ENCODE measurements at regions not wholly inside any gene's neighbourhood (a gene's known extent, or its start where the extent isn't known, plus 50 kb on each side); places are given as distances from the start of the nearest gene placed in this dataset.

DNA sequence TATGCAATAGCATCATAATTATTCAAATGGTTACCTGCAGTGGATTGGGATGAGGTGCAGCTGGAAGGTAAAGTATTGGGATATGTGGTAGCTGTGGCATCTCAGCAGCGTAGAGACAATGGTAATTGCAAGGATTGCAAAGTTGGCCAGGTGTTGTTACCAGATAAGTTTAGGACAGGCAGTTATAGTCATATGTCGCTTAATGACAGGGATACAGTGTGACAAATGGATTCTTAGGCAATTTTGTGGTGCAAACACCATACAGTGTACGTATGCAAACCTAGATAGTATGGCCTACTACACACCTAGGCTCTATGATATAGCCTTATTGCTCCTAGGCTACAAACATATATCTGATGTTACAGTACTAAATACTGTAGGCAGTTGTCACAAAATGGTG is 163.5 kb upstream of the LYZL2 start:
- H3K4me3 Mint-ChIP-seq, result no peak overlapping the region
- H3K27ac Mint-ChIP-seq, result no peak overlapping the region
- no peaks in the 10 kb centered on the region for H3K36me3 Mint-ChIP-seq (ENCODE audit: low read depth)
- no peaks in the 10 kb centered on the region for H3K27me3 Mint-ChIP-seq
- peaks cover 19% of the 10 kb centered on the region for H3K4me1 Mint-ChIP-seq
- no peaks in the 10 kb centered on the region for H3K9me3 Mint-ChIP-seq
- ATAC-seq (replicated peaks), result no peak

DNA sequence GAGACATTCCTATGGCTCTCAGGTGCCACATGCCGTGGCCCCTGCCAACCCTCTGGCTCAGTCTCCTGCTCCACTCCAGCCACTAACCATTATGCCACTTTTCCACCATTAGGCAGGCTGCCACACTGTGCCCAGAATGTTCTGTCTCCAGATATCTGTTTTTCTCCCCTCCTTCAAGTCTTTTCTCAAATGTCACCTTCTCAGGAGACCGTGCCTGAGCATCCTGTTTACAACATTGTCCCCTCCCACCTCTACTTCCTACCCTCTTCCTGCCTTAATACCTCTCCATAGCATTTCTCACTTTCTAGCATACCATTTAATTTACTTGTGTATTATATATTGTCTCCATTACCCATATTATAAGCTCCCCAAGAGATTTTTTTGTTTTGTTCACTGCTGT is 162.5 kb upstream of the LYZL2 start:
- Mint-ChIP-seq H3K27ac (peak overlapping the region; percentile 71), H3K9me3 (no peaks in the 10 kb centered on the region), H3K4me3 (peak overlapping the region; percentile 47), H3K4me1 (peaks cover 19% of the 10 kb centered on the region), H3K27me3 (no peaks in the 10 kb centered on the region), H3K36me3 (ENCODE audit: low read depth) (no peaks in the 10 kb centered on the region)
- ATAC-seq (replicated peaks), result peak; percentile 35

DNA sequence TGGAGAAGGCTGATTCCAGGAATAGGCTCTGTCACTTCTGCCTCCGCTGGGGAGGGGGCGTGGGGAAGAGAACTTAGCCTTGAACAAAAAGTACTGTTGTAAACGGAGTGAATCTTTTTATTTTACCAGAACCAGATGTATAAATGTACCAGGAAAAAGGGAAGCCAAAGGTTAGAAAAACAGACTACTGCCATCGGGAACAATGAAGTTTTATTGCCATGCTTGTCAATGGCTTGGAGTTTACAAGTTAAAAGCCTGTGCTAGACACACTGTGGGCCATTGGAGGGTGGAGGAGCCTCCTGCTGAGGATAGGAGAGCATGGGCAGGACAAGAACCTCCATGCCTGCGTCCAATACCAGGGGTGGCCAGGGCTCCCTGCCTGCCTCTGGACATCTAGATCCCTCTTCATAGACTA is 161.7 kb upstream of the LYZL2 start:
- Mint-ChIP-seq H3K36me3 (ENCODE audit: low read depth) (no peaks in the 10 kb centered on the region), H3K9me3 (no peaks in the 10 kb centered on the region), H3K4me1 (peaks cover 19% of the 10 kb centered on the region), H3K4me3 (peak overlapping the region; percentile 47), H3K27ac (peak overlapping the region; percentile 71), H3K27me3 (no peaks in the 10 kb centered on the region)
- ATAC-seq (replicated peaks), result no peak

DNA sequence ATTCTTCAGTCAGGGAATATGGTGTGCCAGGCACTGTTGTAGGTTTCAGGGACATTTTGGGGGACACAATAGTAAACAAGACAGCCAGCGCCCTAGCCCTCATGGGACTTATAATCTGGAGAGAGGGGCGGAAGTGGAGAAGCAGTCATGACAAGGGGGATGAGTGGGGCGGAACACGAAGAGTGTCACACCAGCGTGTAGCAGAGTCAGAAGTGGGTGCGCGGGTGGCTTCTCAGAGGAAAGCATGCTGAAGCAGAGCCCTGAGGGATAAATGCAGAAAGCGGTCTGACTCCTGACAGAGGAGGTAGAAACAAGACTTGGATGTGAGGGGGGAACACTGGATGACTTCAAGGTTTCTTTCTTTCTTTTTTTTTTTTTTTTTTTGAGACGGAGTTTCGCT is 160.3 kb upstream of the LYZL2 start:
- no peak for ATAC-seq (replicated peaks)
- Mint-ChIP-seq H3K9me3 (no peaks in the 10 kb centered on the region), H3K36me3 (ENCODE audit: low read depth) (no peaks in the 10 kb centered on the region), H3K4me1 (peaks cover 23% of the 10 kb centered on the region), H3K27me3 (no peaks in the 10 kb centered on the region), H3K4me3 (no peak overlapping the region), H3K27ac (peak overlapping the region; percentile 31)

DNA sequence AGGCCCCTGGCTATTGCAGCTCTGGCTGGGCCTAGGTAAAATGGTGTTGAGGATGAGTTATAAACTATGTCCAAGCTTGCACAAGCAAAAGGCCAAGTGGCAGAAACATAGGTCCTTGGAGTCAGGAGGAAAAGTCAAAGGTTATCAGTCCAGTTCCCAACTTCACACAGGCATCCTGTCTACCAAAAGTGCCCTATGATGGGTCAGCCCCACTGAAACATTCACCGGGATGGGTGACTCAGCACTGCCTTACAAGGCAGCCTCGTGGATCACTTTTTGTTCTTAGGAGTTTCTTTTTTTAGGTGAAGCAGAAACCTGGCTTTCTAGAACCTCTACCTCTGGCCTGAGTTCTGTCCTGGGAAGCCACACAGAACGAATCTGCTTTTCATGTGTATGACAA is 158.8 kb upstream of the LYZL2 start:
- Mint-ChIP-seq H3K27ac (no peak overlapping the region), H3K4me1 (peaks cover 31% of the 10 kb centered on the region), H3K4me3 (no peak overlapping the region), H3K36me3 (ENCODE audit: low read depth) (no peaks in the 10 kb centered on the region), H3K9me3 (no peaks in the 10 kb centered on the region), H3K27me3 (no peaks in the 10 kb centered on the region)
- ATAC-seq (replicated peaks), result peak; percentile 34

DNA sequence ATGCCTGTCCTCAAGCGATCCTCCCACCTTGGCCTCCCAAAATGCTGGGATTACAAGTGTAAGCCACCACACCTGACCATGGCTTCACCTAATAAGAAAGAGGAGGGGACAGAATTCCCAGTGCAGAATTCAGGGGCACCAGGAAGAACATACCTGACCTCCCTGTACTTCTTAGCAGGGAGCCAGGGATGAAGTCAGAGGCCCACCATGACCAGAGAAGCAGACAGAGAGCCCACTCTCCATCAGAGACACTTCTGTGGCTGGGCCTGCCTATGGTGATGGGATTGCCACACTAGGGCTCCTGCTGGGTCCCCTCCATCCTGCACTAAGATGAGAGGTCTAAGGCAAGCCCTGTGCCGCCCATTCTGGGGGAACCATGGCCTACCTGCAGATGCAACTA is 157.4 kb upstream of the LYZL2 start:
- Mint-ChIP-seq H3K4me3 (no peak overlapping the region), H3K9me3 (no peaks in the 10 kb centered on the region), H3K4me1 (peaks cover 26% of the 10 kb centered on the region), H3K27ac (no peak overlapping the region), H3K27me3 (no peaks in the 10 kb centered on the region), H3K36me3 (ENCODE audit: low read depth) (no peaks in the 10 kb centered on the region)
- ATAC-seq (replicated peaks), result no peak

DNA sequence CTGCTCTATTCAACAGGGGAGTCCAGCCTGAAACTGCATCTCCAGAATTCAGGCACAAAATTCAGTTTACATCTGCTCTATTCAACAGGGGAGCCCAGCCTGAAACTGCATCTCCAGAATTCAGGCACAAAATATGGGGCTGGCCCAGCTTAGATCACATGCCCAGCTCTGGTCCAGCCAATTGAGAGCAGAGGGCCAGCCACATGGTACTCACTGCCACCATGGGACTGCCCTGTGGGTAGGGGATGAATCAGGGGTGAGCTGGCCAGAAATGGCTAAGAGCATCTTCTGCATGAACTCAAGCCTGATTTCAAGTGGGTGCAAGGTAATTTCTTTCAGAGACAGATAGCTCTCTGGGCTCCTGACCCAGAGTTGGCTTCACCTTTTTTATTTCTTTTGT is 156.6 kb upstream of the LYZL2 start:
- no peaks in the 10 kb centered on the region for H3K27me3 Mint-ChIP-seq
- H3K4me1 Mint-ChIP-seq, result peaks cover 20% of the 10 kb centered on the region
- ATAC-seq (replicated peaks), result peak; percentile 79
- no peaks in the 10 kb centered on the region for H3K9me3 Mint-ChIP-seq
- no peak overlapping the region for H3K27ac Mint-ChIP-seq
- no peaks in the 10 kb centered on the region for H3K36me3 Mint-ChIP-seq (ENCODE audit: low read depth)
- H3K4me3 Mint-ChIP-seq, result peak overlapping the region; percentile 76

DNA sequence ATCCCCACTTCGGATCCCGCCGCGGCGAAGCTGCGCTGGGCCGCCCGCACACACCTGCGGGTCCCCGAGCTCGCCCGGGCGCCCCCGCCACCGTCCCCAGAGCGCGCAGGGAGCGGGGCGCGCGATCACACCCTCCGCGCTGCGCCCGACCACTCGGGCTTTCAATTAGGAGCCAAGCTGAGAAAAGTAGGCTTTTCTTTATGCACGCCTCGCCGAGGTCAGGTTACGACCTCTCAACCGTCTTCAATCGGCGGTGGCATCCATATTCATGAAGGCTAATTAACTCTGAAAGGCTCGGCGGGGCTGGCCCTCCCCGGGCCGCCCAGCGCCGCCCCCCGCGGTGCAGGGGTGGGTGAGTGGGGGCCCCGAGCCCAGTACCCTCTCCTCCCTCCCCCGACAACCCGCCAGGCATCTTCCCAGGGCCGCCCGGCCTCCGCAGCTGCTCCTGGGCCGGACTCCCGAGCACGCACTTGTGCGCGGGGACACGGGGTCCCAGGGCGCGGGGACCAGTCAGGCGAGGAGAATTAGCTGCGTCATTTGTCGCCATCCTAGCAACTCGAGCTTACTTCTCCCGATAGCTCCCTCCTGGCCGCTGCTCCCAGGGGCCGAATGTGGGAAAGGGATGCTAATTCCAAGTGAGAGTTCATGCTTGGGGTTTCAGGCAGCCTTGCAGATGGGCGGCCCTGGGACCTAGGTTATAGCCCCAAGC is 155.5 kb upstream of the LYZL2 start:
- Mint-ChIP-seq H3K27me3 (no peaks in the 10 kb centered on the region), H3K36me3 (ENCODE audit: low read depth) (no peaks in the 10 kb centered on the region), H3K9me3 (no peaks in the 10 kb centered on the region), H3K4me3 (peak overlapping the region; percentile 76), H3K4me1 (peaks cover 17% of the 10 kb centered on the region), H3K27ac (peak overlapping the region; percentile 53)
- ATAC-seq (replicated peaks), result no peak

DNA sequence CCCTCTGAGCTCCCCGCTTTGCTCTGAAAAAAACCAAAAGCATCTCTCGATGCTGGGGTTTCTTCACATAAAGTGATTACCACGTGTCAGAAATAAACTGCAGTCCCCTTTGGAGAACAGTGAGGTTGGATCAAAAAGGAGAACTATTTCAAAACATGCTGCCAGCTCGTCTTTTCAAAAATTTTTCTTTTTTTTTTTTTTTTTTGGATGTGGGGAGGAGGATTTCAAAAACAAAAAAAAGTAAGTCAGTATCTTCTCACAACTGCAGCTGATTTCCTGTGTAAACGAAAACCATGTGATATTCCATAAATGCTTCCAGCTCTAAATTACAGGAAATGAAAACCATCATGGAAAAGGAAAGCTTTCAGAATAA is 155.0 kb upstream of the LYZL2 start:
- no peaks in the 10 kb centered on the region for H3K9me3 Mint-ChIP-seq
- H3K4me1 Mint-ChIP-seq, result peaks cover 13% of the 10 kb centered on the region
- H3K4me3 Mint-ChIP-seq, result peak overlapping the region; percentile 76
- peak overlapping the region; percentile 53 for H3K27ac Mint-ChIP-seq
- ATAC-seq (replicated peaks), result peak; percentile 14
- no peaks in the 10 kb centered on the region for H3K36me3 Mint-ChIP-seq (ENCODE audit: low read depth)
- no peaks in the 10 kb centered on the region for H3K27me3 Mint-ChIP-seq

DNA sequence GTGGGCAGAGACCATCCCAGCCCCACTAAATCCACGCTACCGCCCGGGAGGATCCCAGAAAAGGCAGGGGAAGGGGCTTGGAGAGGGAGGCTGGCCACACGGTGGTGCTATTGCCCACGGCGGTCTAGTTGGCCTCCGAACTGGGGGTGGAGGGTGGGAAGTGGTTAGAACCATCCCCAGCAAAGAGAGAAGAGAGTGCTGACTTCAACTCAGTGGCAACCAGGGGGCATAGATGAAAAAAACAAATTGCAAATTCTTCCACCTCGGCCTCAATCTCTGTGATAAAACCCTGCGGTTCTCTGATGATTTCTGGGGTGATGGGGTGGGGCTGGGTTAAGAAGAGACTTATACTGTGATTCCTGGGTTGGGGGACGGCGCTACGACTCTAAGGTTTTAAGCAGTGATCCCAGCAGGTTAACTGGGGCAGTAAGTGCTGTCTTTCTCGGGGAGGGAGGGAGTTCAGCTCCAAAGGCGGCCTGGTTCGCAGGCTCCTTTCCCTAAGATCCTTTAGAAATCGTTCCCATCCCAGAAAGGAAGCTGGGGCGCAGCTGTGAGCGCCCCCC is 154.5 kb upstream of the LYZL2 start:
- H3K9me3 Mint-ChIP-seq, result no peaks in the 10 kb centered on the region
- H3K27me3 Mint-ChIP-seq, result peaks cover 2% of the 10 kb centered on the region
- ATAC-seq (replicated peaks), result peak; percentile 77

DNA sequence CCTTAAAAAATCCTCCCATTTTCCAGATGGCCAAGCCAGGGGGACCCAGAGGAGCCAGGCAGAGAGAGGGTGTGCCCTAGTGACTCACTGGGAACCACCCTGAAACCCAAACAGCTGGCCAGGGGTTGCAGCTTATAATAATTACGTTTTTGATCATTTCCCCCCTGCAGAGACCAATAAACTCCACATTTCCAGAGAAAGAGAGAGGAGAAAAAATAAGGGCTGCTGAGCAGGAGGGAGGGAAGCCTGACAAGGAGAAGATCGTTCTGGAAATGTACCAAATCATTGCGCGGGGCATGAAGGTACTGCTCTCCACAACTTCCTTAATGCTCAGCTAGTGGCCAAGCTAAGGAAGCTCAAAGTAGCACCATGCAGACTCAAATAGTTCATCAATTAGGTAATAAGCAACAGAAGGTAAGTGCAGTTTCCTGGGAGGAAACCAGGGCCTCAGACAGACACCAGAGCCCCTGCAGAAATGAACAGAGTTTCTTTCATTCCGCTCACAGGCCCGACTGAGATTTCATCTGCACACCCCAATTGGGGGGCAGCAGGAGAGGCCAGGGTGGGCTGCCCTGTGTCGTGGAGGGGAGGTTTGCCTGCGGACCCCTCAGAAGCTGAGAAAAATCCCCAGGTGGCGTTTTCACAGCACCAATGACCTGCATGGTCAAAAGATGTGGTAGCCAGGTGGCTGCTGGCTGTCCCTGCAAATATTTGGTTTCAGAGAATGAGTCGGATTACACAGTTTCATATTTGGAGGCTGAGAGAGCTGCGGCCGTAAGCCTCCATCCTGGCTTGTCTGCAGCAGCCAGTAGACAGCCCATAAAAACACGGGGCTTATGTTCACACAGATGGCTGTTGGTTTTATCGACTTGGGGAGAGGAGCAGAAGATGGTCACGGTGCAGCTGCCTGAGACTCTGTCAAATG is 153.2 kb upstream of the LYZL2 start:
- H3K9me3 Mint-ChIP-seq, result no peaks in the 10 kb centered on the region
- no peaks in the 10 kb centered on the region for H3K36me3 Mint-ChIP-seq (ENCODE audit: low read depth)
- H3K4me3 Mint-ChIP-seq, result peak overlapping the region; percentile 11
- H3K27ac Mint-ChIP-seq, result peak overlapping the region; percentile 26
- peak; percentile 20 for ATAC-seq (replicated peaks)
- H3K27me3 Mint-ChIP-seq, result peaks cover 6% of the 10 kb centered on the region
- H3K4me1 Mint-ChIP-seq, result peaks cover 12% of the 10 kb centered on the region

More for the DNA sequence above, 154.5 kb upstream of the LYZL2 start:
- Mint-ChIP-seq H3K27ac (peak overlapping the region; percentile 53), H3K4me3 (peak overlapping the region; percentile 76), H3K36me3 (ENCODE audit: low read depth) (no peaks in the 10 kb centered on the region), H3K4me1 (peaks cover 12% of the 10 kb centered on the region)

DNA sequence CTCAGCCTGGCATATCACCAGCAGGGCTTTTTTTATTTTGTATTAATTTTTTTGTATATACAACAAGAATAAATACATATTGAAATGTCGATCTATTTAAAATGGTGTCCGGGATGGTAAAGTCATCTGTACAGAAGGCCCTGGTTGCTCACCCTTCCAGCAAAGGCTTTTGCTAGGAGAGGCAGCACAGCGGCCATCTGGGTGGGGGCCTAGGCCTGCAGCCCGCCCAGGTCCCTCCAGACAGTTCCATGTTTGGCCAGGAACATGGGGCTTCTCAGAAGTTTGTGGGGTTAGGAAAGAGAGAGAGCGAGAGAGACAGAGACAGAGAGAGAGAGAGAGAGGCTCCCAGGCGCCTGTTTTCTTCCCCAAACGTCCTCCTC is 152.6 kb upstream of the LYZL2 start:
- H3K27me3 Mint-ChIP-seq, result peaks cover 6% of the 10 kb centered on the region
- ATAC-seq (replicated peaks), result no peak
- H3K4me1 Mint-ChIP-seq, result peaks cover 12% of the 10 kb centered on the region
- H3K27ac Mint-ChIP-seq, result peak overlapping the region; percentile 26
- no peaks in the 10 kb centered on the region for H3K9me3 Mint-ChIP-seq
- no peaks in the 10 kb centered on the region for H3K36me3 Mint-ChIP-seq (ENCODE audit: low read depth)
- H3K4me3 Mint-ChIP-seq, result peak overlapping the region; percentile 11

DNA sequence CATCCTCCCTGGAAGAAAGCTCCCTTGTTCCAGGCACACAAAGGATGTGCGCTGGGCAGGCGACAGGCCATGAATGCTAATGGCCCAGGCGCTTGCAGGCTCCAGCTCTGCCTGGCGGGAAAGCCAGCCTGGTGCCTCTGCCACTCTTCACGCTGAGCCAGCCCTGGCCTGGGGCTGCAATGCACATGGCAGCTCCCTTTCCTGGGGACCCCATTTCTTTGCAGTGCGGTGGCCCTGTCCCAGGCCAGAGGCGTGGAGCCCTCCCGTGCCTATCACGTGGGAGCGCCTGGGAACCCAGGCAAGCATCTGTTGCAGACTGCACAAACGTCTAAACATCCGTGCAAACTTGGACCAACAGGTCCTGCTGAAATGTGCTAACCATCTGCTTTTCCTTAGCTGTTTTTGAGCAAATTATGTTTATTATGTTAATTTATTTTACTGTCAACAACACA is 152.1 kb upstream of the LYZL2 start:
- peaks cover 6% of the 10 kb centered on the region for H3K27me3 Mint-ChIP-seq
- no peaks in the 10 kb centered on the region for H3K36me3 Mint-ChIP-seq (ENCODE audit: low read depth)
- H3K27ac Mint-ChIP-seq, result no peak overlapping the region
- no peak overlapping the region for H3K4me3 Mint-ChIP-seq
- peaks cover 12% of the 10 kb centered on the region for H3K4me1 Mint-ChIP-seq
- no peaks in the 10 kb centered on the region for H3K9me3 Mint-ChIP-seq
- ATAC-seq (replicated peaks), result no peak

DNA sequence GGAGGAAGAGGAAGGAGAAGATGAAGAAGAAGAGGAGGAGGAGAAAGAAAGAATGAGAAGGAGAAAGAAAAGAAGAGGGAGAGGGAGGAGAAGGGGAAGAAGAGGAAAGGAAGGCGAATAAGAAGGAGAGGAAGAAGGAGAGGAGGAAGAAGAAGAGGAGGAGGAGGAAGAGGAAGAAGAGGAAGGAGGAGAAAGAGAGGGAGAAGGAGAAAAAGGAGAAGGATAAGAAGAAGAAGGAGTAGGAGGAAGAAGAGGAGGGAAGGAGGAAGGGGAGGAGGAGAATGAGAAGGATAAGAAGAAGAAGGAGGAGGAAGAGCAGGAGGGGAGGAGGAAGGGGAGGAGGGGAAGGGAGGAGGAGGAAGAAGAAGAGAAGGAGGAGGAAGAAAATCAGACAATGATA is 149.2 kb upstream of the LYZL2 start:
- Mint-ChIP-seq H3K27me3 (peaks cover 6% of the 10 kb centered on the region), H3K4me1 (peaks cover 4% of the 10 kb centered on the region)

More for the DNA sequence above, 149.2 kb upstream of the LYZL2 start:
- H3K9me3 Mint-ChIP-seq, result no peaks in the 10 kb centered on the region
- H3K27ac Mint-ChIP-seq, result no peak overlapping the region
- no peak for ATAC-seq (replicated peaks)
- H3K4me3 Mint-ChIP-seq, result no peak overlapping the region
- no peaks in the 10 kb centered on the region for H3K36me3 Mint-ChIP-seq (ENCODE audit: low read depth)

Data from activated T-helper 17 cell treated with anti-CD3 and anti-CD28 coated beads, Interleukin-2, amount 50 U/mL, for 72 hours (primary cell).